ENCODE measurements at regions not wholly inside any gene's neighbourhood (a gene's known extent, or its start where the extent isn't known, plus 50 kb on each side); places are given as distances from the start of the nearest gene placed in this dataset.

GRCh38 chr3:148607491-148607890 is 90.2 kb upstream of the AGTR1 start:
- no peak for ATAC-seq
- ChIA-PET CTCF (no interaction called here), POLR2A (no interaction called here)
- H3K27ac ChIP-seq, result no peak overlapping the region; a peak in 1 of 6 replicates
- WGBS (ENCODE audit: missing lambda C conversion rate), result 73% methylated on average over 1 of the region's 1 CpG
- no peak overlapping the region for H3K4me3 ChIP-seq
- H3K4me2 ChIP-seq, result no peak overlapping the region
- TF ChIP-seq CHD4 (IDR thresholded peaks at IDR 0.05; ENCODE audit: borderline replicate concordance) (no peak), RARB (CRISPR knock-in tag; IDR thresholded peaks at IDR 0.05) (no peak), BCL3 (IDR thresholded peaks at IDR 0.05) (no peak), MAX (IDR thresholded peaks at IDR 0.05) (no peak)
- H3K9me3 ChIP-seq, result no peaks in the 10 kb centered on the region
- H3K4me1 ChIP-seq, result peaks cover 30% of the 10 kb centered on the region
- no peak for FAIRE-seq
- no peak for DNase-seq (ENCODE audit: low read depth in 1 of 2, low spot score in 1 of 2)

- 0 out of 4 replicates have a peak, but pooled peaks of 1 of the 2 experiments have one; percentile 17 for TF ChIP-seq CEBPB (IDR thresholded peaks at IDR 0.05)
- no peak for TF ChIP-seq CBX8 (IDR thresholded peaks at IDR 0.05)
- WGBS (ENCODE audit: missing lambda C conversion rate), result 19% methylated on average over 1 of the region's 1 CpG
- FAIRE-seq, result peak; percentile 46
Observed at GRCh38 chr3:148612278-148612677, 85.4 kb upstream of the AGTR1 start.

GRCh38 chr3:148615382-148615781 is 82.3 kb upstream of the AGTR1 start:
- ChIA-PET CTCF (no interaction called here), POLR2A (no interaction called here)
- Histone ChIP-seq H3K27ac (no peak overlapping the region), H3K4me2 (no peak overlapping the region), H3K4me3 (no peak overlapping the region), H3K4me1 (no peaks in the 10 kb centered on the region), H3K9me3 (no peaks in the 10 kb centered on the region)
- FAIRE-seq (no peak), DNase-seq (ENCODE audit: low read depth in 1 of 2, low spot score in 1 of 2) (no peak), ATAC-seq (no peak)
- 87% methylated on average over 3 of the region's 3 CpGs for WGBS (ENCODE audit: missing lambda C conversion rate)
- no peak for TF ChIP-seq ZC3H11A (IDR thresholded peaks at IDR 0.05)
- no peak for TF ChIP-seq CBX8 (IDR thresholded peaks at IDR 0.05)
- TF ChIP-seq MAFK (IDR thresholded peaks at IDR 0.05; ENCODE audit: partially characterized antibody), result peak; percentile 88
- peak; percentile 53 for TF ChIP-seq NFE2L2 (conservative IDR thresholded peaks at IDR 0.05; ENCODE audit: low read length)
- no peak for TF ChIP-seq MAZ (IDR thresholded peaks at IDR 0.05; ENCODE audit: borderline replicate concordance, low read depth, low read length)
- no peak for TF ChIP-seq HES2 (IDR thresholded peaks at IDR 0.05)
- TF ChIP-seq FOSL2 (IDR thresholded peaks at IDR 0.05), result no peak
- no peak for TF ChIP-seq FOSL2 (CRISPR knock-in tag; IDR thresholded peaks at IDR 0.05)
- no peak for TF ChIP-seq GATA3 (IDR thresholded peaks at IDR 0.05; ENCODE audit: borderline replicate concordance)
- no peak for TF ChIP-seq ELK1 (IDR thresholded peaks at IDR 0.05; ENCODE audit: low read depth, low read length)
- TF ChIP-seq PHF8 (IDR thresholded peaks at IDR 0.05; ENCODE audit: borderline replicate concordance, low read depth), result no peak
- no peak for TF ChIP-seq RCOR1 (IDR thresholded peaks at IDR 0.05; ENCODE audit: low read depth, low read length)

More at GRCh38 chr3:148612278-148612677, 85.4 kb upstream of the AGTR1 start:
- Histone ChIP-seq H3K27ac (no peak overlapping the region), H3K9me3 (no peaks in the 10 kb centered on the region), H3K4me2 (no peak overlapping the region), H3K4me3 (no peak overlapping the region), H3K4me1 (no peaks in the 10 kb centered on the region)
- ChIA-PET CTCF (no interaction called here), POLR2A (no interaction called here)
- no peak for ATAC-seq
- no peak for DNase-seq (ENCODE audit: low read depth in 1 of 2, low spot score in 1 of 2)

- no peak for ATAC-seq
- FAIRE-seq, result no peak
Observed at GRCh38 chr3:148625095-148625736, 72.5 kb upstream of the AGTR1 start.

More at GRCh38 chr3:148625095-148625736, 72.5 kb upstream of the AGTR1 start:
- Histone ChIP-seq H3K4me1 (peaks cover 18% of the 10 kb centered on the region; the same call in 2 of the 3 replicates), H3K4me3 (no peak overlapping the region), H3K4me2 (peak overlapping the region; percentile 18), H3K27ac (no peak overlapping the region; a peak in 1 of 6 replicates), H3K9me3 (peaks cover 3% of the 10 kb centered on the region; the same call in 1 of the 3 replicates)
- DNase-seq (ENCODE audit: low read depth in 1 of 2, low spot score in 1 of 2), result peak in 1 of 2 experiments; percentile 22
- POLR2A ChIA-PET, result interaction anchor here (1.1 kb wide), 1 partner anchor 21 kb away, joined by 3 read pairs; no protein-coding TSS in a partner anchor
- CTCF ChIA-PET, result no interaction called here
- 14% methylated on average over 4 of the region's 4 CpGs for WGBS (ENCODE audit: missing lambda C conversion rate)
- no peak for TF ChIP-seq TFCP2L1 (CRISPR knock-in tag; IDR thresholded peaks at IDR 0.05)
- TF ChIP-seq MAX (IDR thresholded peaks at IDR 0.05), result no peak
- no peak for TF ChIP-seq BHLHE40 (IDR thresholded peaks at IDR 0.05; ENCODE audit: low read depth, low read length)
- TF ChIP-seq ESRRA (IDR thresholded peaks at IDR 0.05; ENCODE audit: borderline replicate concordance, low read length), result no peak
- TF ChIP-seq USF2 (IDR thresholded peaks at IDR 0.05), result no peak
- no peak for TF ChIP-seq EHMT2 (IDR thresholded peaks at IDR 0.05; ENCODE audit: low read depth)
- no peak for TF ChIP-seq CHD2 (IDR thresholded peaks at IDR 0.05; ENCODE audit: low read length, partially characterized antibody)
- no peak for TF ChIP-seq KDM1A (IDR thresholded peaks at IDR 0.05; ENCODE audit: low read depth)
- no peak for TF ChIP-seq FOSL2 (IDR thresholded peaks at IDR 0.05)
- TF ChIP-seq FOSL2 (CRISPR knock-in tag; IDR thresholded peaks at IDR 0.05), result no peak
- no peak for TF ChIP-seq MAZ (IDR thresholded peaks at IDR 0.05; ENCODE audit: borderline replicate concordance, low read depth, low read length)
- TF ChIP-seq BCL3 (IDR thresholded peaks at IDR 0.05), result no peak
- TF ChIP-seq JUN (IDR thresholded peaks at IDR 0.05), result no peak
